GM21737 (cell line): ENCODE measurements at regions not wholly inside any gene's neighbourhood (a gene's known extent, or its start where the extent isn't known, plus 50 kb on each side); places are given as distances from the start of the nearest gene placed in this dataset.

Source experiments
- ATAC-seq: cut with Tn5 transposase; IDR thresholded peaks from one replicate; pipeline ENCODE4 v1.9.1; 2021; ENCODE audit warnings: mild to moderate bottlenecking, moderate library complexity; ENCODE audit not compliant: unreplicated experiment

DNA sequence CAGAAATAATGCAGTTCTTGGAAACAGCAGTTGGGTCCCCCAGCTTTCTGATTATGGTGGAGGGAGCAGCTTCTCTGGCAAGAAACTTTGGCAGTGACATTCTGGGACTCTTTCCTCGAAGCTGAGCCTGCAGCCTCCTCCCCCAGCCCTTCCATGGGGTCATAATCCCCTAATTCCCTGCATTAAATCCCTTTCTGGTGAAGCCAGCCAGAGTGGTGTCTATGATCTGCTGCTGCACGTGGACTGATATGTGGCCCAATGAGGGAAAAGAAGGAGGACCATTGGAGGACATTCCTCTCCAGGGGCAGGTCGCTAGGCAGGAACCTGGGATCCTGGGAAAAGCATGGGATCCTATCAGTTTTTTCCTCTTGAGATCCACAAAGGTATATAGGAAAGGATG is 470.5 kb downstream of the RPS24 start:
- ATAC-seq = no peak

DNA sequence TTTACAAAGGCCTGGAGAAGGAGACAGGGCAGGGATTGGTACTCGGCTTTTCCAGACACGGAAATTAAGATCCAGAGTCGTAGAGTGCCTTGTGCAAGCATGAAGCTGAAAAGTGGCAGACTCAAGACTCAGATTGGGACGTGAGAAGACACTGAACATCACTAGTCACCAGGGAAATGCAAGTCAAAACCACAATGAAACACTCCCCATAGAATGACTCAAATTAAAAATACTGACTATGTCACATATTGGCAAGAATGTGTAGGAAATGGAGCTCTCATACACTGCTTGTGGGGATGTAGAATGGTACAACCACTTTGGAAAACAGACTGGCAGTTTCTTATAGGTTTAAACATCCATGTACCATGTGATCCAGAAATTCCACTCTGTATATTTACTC is 472.0 kb downstream of the RPS24 start:
- no peak for ATAC-seq

DNA sequence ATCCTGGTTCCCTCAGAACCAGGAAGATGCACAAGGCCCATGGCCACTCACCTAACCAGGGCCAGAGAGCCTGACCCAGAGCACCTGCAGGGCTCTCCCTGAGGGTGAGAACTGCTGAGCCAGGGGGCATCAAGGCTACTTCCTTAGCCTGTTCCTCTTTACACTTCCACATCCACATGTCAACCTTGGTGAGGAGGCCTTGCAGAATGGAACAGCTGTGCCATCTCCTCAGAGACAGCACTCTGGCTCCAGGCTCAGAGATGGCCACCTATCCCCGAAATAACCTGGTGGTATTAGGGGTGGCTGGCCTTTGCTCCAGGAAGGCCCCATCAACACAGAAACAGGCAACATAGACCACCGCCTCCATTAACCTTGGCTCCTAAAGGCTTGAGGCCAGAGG is 473.0 kb downstream of the RPS24 start:
- no peak for ATAC-seq

DNA sequence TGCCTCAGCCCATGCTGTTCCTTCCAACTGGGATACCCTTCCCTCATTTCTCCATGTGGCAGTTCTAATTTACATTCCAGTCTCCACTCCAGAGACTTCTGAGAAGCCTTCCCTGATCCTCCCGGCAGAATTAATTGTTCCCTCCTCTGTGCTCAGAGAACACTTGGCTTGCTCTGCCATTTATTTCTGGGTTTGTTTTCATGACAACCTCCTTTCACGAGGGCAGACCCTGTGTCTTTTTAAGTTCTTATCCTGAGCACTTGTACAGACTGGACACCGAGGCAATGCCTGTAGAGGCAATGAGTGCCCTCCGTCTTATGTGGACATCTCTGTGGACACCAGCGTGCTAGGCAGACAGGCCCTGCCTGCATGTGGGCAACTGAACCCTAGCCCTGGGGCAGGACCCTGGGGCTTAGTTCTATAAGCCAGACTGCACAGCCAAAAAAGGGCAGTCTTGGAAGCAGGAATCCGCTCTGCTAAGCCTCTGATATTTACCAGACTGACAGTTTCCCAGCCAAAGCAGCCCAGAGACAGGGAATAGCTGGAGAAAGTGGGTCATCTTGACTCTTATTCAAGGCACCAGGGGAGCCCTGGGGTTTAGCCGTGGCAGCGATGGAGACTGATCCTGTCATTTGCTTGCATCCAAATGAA is 474.0 kb downstream of the RPS24 start:
- no peak for ATAC-seq

DNA sequence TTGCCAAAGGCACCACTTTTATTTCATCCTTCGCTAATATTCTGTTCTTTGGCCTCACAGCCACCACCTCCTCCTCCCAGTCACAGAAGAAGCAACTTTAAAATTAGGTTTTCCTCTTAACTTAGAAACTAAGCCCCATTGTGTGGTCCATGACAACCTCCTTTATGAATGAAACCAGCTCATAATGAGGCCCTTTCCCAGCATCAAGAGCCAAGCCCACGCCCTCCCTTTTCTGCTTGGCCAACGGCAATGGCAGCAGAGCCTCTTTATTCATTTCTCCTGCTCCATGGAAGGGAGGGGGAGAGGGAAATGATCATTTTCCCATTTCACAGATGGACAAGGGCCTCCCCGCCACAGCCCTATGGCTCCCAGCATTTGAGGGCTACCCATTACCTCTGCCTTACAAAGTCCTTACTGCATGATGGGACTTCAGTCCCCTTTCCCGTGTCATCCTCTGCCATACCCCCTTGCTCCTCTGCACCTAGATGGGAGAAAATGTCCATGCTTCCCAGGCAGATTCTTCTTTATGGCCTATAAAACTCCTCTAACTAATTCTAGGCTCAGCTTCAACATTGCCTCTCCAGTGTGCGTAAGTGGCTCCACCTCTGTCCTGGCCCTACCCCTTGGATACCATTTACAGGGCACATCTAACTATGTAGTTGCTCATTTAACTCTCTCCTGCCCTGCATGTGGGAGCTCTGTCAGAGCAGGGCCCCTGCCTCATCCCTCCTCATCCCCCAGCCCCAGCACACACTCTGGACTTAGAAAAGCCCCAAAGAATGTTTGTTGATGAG is 475.5 kb downstream of the RPS24 start:
- ATAC-seq = no peak

DNA sequence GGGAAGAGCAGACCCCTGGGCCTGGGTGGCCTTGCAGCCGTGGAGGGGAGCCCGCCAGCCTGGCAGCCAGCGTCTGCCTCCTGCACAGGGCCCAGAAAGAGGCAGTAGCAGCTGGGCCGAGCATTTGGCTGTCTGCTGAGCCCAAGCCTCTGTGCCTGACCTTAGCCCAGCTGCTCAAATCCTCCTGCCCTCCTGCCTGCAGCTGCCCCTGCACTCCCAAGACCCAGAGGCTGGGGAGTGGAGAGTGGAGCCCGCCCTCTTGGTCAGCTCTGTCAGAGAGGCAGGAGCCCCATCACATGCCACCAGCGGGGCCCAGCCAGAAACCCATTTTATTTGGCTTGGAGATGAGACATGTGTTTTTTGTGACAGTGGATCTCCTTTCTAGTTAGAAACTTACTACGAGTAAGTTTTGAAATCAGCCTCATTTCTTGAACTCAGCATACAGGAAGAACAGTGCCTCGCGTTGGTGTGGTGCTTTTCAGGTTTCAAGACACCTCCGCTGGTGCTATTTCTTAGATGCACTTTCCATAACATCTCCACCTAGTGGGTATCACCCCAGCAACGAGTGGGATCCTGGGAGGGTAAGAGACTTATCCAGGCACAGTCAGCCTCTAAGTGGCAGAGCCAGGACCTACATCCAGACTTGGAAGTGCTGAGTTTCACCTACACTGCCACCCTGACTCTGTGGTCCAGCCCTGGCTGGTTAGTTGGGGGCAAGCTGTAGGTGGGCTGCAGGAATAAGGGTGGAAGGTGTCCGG is 477.1 kb downstream of the RPS24 start:
- ATAC-seq = no peak

DNA sequence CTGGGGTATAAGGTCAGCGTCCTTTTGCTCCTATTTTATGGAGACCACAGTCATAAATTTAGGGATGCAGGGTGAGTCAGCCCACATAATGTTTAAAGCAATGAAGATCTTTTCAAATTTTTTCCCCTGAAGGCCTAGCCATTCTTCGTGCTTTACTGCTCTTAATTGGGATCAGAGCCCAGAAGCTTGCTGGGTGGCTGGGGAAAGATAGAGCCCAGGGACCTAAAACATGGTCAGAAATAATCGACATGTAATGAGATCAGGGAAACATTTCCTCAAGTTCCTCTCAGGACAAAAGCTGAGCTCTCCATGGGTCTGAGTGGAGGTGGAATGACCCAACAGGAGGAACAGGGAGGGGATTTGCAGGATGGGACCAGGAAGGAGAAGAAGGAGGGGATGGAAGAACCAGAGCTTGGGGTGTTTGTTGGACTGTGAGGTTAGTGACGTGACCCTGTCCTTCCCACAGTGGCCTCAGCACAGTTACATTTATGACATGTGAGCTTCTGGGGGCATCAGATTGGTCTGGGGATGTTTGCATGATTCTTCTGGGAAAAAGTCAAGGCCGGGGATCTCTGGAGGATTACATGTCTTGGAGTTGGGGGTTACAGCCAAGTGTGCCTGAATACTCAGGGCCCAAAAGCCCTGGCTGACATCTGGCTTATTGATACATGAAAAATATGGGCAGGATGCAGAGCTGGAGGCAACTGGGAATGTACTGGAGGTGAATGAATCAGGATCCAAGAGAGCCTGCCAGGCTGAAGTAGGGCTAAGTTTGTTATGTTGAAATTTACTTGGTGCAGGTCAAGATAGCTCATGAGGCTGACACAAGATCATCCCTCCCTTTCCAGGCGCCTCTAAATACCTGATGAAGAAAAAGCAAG is 477.9 kb downstream of the RPS24 start:
- no peak for ATAC-seq

DNA sequence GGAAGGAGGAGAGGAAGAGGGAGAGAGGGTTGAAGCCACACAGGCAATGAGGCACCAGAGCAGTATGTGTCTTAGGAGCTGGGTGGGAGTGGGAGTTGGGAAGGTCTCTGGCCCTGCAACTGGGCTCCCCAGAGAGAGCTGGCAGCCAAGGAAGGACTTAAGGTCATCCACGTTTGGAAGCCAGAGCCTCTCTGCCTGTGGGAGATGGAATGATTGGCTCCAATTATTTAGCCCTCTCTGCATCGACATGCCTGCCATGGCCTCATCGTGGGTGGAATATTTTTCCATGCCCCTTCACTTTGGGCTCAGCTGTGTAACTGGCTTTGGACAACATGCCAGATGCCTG is 478.5 kb downstream of the RPS24 start:
- no peak for ATAC-seq

DNA sequence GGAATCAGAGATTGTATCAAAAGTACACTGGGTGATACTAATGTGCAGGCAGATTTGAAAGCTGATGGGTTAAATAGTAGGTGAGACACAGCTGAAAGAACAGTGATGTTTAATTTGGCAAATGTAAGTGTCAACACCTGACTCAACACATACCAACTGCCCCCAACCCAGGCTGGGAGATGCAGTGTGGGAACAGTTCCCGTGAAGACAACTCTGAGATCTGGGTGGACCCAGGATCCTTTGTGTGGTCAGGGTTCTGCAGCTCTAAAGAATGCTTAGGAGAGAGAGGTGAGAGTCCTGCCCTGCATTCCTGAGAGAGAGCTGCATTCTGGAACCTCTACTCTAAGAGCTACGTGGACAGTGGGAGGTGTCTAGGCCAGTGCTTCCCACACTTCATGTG is 479.7 kb downstream of the RPS24 start:
- ATAC-seq = no peak

DNA sequence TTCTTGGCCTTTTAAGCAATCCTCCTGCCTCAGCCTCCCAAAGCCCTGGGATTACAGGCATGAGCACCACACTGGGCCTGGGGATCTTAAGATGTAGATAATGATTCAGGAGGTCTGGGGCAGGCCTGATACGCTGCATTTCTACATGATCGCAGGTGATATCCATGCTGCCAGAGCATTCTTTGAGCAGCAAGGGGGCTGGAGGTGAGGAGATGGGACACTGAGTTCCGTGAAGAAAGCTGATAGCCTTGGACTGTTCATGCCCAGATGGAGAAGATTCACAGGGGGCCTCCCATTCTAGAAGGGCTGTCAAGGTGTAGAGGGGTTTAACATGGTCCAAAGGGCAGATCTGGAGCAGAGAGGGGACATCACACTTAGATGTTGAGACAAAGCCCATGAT is 480.3 kb downstream of the RPS24 start:
- no peak for ATAC-seq

DNA sequence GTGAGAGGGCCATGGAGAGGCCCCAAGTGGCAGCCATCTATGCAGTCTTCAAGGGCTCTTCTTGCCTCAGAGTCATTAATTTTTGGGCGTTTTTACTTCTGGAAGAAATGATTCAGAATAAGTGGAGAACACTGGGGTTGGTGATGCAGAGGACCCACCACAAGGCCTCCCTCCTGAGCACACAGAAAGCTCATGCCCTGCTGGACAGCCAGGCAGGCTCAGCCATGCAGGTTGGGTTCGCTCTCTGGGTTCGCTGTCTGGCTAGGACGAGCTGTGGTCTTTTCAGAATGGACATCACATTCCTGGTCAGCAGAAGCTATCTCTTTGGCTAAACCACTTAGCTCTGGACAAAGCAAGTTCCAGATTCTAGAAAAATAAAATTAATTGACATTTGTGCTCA is 480.8 kb downstream of the RPS24 start:
- no peak for ATAC-seq

DNA sequence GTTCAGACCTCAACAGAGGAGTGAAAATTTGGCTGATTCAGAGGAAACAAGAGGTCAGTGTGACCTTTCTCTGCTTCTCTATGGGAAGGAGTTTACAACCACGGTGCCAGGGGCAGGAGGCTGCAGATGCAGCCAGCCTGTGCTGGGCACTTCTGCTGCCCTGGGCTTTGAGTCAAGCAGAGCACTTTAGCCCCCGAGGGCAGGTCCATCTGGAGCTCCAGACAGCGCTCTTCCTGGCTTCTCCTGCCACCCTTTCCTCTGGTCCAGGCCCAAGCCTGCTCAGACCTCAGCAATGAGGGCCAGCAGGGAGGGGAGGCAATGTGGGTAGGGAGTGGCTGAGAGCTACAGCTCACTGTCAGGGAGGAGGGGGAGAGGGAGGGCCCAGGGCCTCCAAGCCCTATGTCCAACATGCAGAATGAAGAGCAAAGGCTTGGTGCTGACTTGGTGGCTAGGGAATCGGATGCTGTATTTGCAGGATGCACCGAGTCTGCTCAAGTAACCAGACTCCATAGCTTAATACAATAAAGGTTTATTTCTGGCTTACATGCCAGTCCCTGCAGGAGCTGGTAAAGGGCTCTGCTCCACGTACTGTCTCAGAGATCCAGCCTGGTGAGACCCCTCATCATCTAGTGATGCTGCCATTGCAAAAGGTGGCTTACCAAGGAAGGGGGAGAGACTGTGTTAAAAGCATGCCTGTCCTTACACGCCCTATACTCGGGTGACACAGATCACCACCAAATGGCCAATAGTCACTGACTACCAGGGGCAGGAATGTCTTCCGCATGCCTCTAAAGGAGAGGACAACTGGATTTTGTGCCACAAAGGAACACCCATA is 481.6 kb downstream of the RPS24 start:
- no peak for ATAC-seq

DNA sequence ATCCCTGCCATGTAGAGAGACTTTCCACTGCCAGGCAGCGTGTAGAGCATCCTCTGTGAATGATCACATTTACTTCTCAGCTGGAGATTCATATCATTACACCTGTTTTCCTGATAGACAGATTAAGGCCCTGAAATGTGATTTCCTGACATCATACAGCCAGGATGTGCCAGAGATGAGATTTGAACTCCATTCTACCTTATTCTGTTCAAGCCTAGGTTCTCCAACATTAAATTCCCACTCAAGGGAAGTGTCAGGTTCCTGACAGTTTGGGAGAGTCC is 482.1 kb downstream of the RPS24 start:
- no peak for ATAC-seq

DNA sequence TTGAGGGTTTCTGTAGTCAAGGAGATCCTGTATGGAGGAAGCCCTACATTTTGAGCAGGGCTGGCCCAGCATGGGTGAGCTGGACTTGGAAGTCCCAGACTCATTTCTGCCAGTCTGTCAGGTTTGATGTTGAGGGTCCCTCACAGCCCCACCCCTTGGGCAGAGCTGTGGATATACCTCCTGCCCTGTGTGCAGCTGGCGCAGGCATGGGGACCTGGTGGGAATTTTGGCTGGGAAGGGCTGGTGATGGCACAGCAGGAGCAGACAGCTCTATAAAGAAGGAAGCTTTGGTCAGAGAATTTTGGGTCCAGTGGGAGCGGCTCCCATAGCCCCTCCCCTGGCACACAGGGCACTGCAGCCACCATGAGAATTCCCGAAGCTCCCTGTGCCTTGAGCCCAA is 482.6 kb downstream of the RPS24 start:
- no peak for ATAC-seq

DNA sequence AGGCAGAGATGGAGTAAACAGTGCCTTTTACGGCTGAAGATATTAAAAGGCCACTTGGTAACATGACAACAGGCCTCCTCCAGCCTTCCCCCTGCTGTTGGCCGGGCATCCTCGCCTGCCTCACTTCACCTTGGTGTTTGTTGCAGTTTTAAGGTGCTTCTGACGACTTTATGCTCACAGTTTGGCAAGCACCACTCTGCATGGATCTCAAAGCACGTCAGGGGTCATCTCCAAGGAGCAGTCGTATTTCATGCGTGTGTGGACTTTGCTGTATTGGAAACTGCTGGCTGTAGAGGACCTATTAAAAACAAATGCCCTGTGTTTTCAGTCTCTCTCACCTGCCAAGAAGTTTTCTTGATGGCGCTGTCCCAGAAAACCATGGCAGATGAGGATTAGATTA is 483.1 kb downstream of the RPS24 start:
- no peak for ATAC-seq

DNA sequence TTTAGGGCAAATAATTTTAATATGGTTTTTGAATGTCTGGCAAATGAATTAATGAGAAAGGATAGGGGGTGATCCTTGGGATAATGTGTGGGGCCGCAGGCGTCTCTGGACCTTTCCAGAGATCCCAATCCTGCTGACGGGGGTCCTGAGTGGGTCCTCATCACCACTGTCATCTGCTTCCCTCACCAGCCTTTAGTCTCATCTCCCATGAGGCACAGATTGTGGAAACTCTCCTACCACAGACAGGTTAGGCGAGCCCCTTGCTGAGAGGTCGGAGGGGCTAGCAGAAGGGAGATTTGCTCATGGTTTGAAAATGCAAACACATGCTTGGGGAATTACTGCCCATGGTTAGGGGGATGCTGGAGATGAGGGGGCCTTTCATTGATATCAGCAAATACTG is 484.6 kb downstream of the RPS24 start:
- no peak for ATAC-seq

DNA sequence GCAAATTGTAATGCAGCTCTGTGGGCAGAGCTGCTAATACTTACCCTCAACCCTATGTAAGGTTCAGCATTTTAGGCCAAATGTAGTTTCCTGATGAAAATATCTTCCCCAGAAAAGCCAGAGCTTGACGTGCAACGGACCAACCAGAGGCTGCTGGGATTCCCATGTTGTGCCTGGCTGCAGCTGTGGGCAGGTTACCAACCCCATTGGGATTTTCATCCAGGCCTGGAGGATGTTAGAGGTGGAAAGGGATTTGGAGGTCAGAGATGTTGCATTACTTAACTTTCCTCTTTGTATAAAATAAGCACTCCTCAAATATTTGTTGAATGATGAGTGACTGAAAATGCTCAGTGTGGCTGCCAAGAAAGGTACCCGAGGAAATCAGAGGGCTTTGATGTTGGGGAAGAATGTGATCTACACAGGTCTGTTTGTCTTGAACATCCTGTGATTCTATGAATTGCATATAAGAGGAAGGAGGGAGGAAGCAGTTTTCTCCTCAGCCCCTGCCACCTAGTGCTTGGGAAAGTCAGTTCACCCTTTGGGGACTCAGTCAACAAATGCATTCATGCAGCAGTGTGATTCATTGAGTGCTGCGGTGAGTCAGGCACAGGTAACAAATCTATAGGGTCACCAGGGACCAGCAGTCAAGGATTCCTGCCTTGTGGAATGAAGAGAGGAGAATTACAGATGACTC is 487.2 kb downstream of the RPS24 start:
- ATAC-seq = no peak

DNA sequence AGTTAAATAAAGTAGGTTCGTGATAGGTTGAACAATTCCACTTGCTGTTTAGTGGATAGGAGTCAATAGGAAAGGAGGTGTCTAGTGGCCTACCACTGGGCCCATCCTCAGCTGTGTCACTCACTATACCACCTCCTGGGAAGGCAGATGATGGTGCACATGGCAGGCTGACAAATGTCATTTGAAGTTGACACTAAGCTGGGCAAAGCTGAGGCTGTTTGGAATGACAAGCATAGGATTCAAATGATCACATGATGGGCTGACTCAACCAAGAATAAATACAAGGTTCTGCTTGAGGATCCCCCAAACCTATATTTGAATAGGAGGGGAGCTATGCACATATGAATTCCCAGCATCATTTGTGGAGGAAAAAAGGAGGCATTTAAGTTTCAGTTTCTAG is 489.8 kb downstream of the RPS24 start:
- no peak for ATAC-seq

DNA sequence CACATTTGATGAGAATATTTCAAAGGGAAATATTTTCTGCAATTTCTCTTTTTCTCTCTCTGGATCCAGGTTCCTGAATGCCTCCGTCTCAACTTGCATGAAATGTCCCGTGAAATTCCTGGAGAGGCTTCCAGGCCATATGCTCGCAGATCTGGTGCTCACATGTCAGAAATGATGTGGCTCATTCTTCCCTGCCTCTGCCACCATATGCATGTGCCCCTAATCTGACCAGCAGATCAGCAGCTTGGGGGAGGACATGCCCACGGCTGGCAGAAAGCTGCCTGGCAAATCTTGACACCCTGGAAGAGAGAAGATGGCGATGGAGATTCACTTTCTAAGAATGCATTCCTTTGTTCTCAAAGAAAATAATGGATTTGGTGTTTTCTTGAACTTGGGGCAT is 490.7 kb downstream of the RPS24 start:
- ATAC-seq = no peak

DNA sequence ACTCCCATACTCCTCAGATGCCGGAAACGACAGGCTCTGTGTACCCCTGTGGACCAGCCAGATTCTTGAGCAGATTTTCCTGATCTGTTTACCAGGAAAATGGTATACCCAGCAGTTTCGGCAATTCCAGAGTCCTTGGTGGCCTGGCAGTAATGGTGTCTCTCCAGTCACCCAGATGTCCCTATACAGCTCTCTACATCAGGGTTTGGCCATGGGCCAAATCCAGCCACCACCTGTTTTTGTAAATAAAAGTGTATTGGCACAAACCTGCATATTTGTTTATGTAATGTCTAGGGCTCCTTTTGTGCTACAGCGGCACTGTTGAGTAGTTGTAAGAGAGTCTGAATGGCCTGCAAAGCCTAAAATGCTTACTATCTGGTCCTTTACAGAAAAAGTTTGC is 491.3 kb downstream of the RPS24 start:
- ATAC-seq = no peak
